Gastrocnemius medialis (tissue), 4 donors: ENCODE measurements at regions not wholly inside any gene's neighbourhood (a gene's known extent, or its start where the extent isn't known, plus 50 kb on each side); places are given as distances from the start of the nearest gene placed in this dataset.

Experiments
- POLR2A ChIP-seq, 2 donors: fragments of 450-650 bp; IDR thresholded peaks; one replicate each; pipeline ENCODE4 v1.6.1; 2017; ENCODE audit warnings: antibody characterized with exemption in 2 of 2, mild to moderate bottlenecking in 2 of 2, moderate library complexity in 2 of 2
- TF ChIP-seq, protein P1 (sequence below), 5 experiments: fragments of 450-650 bp in 3 of 5; fragments of 200-600 bp in 2 of 5; sonication (generic) in 2 of 5; IDR thresholded peaks in 4 of 5; conservative IDR thresholded peaks in 1 of 5; 1 replicate in 4 of 5; 2 replicates in 1 of 5; pipeline ENCODE4 v1.5.1; 2016 to 2019; ENCODE audit warnings: antibody characterized with exemption in 5 of 5, mild to moderate bottlenecking in 3 of 5, moderate library complexity in 3 of 5

DNA sequence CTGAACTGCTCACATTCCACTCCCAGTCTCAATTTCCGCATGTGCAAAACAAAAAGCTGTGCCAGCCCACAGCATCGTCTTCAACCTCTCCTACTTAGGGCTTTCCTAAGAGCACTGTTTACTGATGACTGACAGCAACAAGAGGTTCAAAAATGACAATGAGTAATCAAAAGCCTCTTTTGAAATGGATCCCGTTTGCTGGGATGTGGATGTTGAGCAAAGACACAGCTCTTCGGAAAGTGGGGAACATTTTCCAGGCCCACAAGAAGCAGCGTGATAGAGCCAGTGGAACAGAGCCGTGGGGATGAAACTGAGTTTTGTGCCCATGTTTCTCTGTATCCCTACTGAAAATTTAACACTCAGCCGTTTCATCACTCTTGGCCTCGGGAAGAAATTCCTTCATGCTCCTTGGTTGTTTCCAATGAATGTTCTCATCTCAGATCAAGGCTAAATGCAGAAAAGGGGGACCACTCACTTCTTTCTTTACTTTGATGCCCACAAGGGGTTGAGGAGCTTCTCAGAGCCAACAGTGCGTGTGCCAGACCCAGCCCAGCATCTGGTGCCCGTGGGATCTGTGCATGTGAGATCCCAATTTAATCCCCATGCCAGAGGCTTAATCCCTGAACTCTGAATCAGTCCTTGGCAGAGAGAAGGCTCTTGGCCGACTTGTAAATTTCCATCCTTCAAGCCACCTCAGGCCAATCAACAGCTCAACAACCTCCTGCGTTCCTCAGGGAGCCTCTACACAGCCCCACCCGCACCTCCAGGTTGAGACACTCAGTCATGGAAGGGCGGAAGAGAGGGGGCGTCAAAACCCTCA lies 230.2 kb upstream of the DAPK1 start:
- TF ChIP-seq, protein P1, sequence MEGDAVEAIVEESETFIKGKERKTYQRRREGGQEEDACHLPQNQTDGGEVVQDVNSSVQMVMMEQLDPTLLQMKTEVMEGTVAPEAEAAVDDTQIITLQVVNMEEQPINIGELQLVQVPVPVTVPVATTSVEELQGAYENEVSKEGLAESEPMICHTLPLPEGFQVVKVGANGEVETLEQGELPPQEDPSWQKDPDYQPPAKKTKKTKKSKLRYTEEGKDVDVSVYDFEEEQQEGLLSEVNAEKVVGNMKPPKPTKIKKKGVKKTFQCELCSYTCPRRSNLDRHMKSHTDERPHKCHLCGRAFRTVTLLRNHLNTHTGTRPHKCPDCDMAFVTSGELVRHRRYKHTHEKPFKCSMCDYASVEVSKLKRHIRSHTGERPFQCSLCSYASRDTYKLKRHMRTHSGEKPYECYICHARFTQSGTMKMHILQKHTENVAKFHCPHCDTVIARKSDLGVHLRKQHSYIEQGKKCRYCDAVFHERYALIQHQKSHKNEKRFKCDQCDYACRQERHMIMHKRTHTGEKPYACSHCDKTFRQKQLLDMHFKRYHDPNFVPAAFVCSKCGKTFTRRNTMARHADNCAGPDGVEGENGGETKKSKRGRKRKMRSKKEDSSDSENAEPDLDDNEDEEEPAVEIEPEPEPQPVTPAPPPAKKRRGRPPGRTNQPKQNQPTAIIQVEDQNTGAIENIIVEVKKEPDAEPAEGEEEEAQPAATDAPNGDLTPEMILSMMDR (IDR thresholded peaks at IDR 0.05 in 4 of 5, conservative IDR thresholded peaks at IDR 0.05 in 1 of 5) = no peak
- no peak for TF ChIP-seq POLR2A (IDR thresholded peaks at IDR 0.05)
